KMS-11 (cell line): ENCODE measurements at regions not wholly inside any gene's neighbourhood (a gene's known extent, or its start where the extent isn't known, plus 50 kb on each side); places are given as distances from the start of the nearest gene placed in this dataset.

ENCODE experiments used
- H2AFZ ChIP-seq: fragments of 200-600 bp; sonication (generic); 2 replicates; pipeline ENCODE4 v1.6.1; 2016; ENCODE audit warnings: antibody characterized with exemption, mixed run types, low read depth
- H3K27ac ChIP-seq: fragments of 200-600 bp; sonication (generic); 2 replicates; pipeline ENCODE4 v1.6.1; 2016; ENCODE audit warnings: mild to moderate bottlenecking, mixed run types
- H3K27me3 ChIP-seq: fragments of 200-600 bp; sonication (generic); 2 replicates; pipeline ENCODE4 v1.6.1; 2017; ENCODE audit warnings: mild to moderate bottlenecking, low read depth, mixed run types, moderate library complexity; ENCODE audit not compliant: insufficient read depth
- H3K36me3 ChIP-seq: fragments of 200-600 bp; sonication (generic); 2 replicates; pipeline ENCODE4 v1.6.1; 2017; ENCODE audit warnings: mild to moderate bottlenecking, mixed run types; ENCODE audit not compliant: insufficient read depth
- H3K4me1 ChIP-seq: fragments of 200-600 bp; sonication (generic); 2 replicates; pipeline ENCODE4 v1.6.1; 2016; ENCODE audit warnings: mild to moderate bottlenecking, low read depth, mixed run types; ENCODE audit not compliant: poor library complexity, severe bottlenecking
- H3K4me2 ChIP-seq: fragments of 200-600 bp; sonication (generic); 2 replicates; pipeline ENCODE4 v1.7.0; 2016; ENCODE audit warnings: mild to moderate bottlenecking, mixed run types
- H3K4me3 ChIP-seq: fragments of 200-600 bp; sonication (generic); IDR thresholded peaks from 2 replicates; pipeline ENCODE4 v1.6.1; 2017; ENCODE audit warnings: low read depth, low read length, mixed read lengths; ENCODE audit not compliant: insufficient read depth
- H3K79me2 ChIP-seq: fragments of 200-600 bp; sonication (generic); 2 replicates; pipeline ENCODE4 v1.6.1; 2016; ENCODE audit warnings: low read depth, mixed run types; ENCODE audit not compliant: insufficient read depth
- H3K9ac ChIP-seq: fragments of 200-600 bp; sonication (generic); 2 replicates; pipeline ENCODE4 v1.6.1; 2016; ENCODE audit warnings: mild to moderate bottlenecking, mixed run types
- H4K20me1 ChIP-seq: fragments of 200-600 bp; sonication (generic); 2 replicates; pipeline ENCODE4 v1.6.1; 2016; ENCODE audit warnings: mild to moderate bottlenecking, mixed run types; ENCODE audit not compliant: insufficient read depth
- CTCF ChIP-seq: fragments of 200-600 bp; sonication (generic); conservative IDR thresholded peaks from 2 replicates; pipeline ENCODE4 v1.6.1; 2017; ENCODE audit warnings: low read depth, mild to moderate bottlenecking, antibody characterized with exemption, low read length, moderate library complexity, mixed read lengths

- no peak overlapping the region for H3K4me2 ChIP-seq
- no peak overlapping the region for H3K9ac ChIP-seq
- H2AFZ ChIP-seq = no peak overlapping the region
- no peak overlapping the region for H3K27ac ChIP-seq
- no peaks in the 10 kb centered on the region for H3K79me2 ChIP-seq
- H3K4me1 ChIP-seq = no peaks in the 10 kb centered on the region
- no peak for TF ChIP-seq CTCF
- H3K27me3 ChIP-seq = no peaks in the 10 kb centered on the region
- H3K36me3 ChIP-seq = no peaks in the 10 kb centered on the region
- no peaks in the 10 kb centered on the region for H4K20me1 ChIP-seq
- no peak overlapping the region for H3K4me3 ChIP-seq
These were observed 155.5 kb downstream of the GOLIM4 start for GRCh38 chr3:167940241-167940640.

GRCh38 chr3:167938516-167938915, 157.2 kb downstream of the GOLIM4 start:
- no peak overlapping the region for H3K27ac ChIP-seq
- H3K9ac ChIP-seq = no peak overlapping the region
- no peak for TF ChIP-seq CTCF
- H3K27me3 ChIP-seq = no peaks in the 10 kb centered on the region
- H2AFZ ChIP-seq = no peak overlapping the region
- H3K36me3 ChIP-seq = no peaks in the 10 kb centered on the region
- H3K4me2 ChIP-seq = no peak overlapping the region
- no peaks in the 10 kb centered on the region for H3K79me2 ChIP-seq
- H3K4me1 ChIP-seq = no peaks in the 10 kb centered on the region
- H3K4me3 ChIP-seq = no peak overlapping the region
- no peaks in the 10 kb centered on the region for H4K20me1 ChIP-seq

GRCh38 chr3:167936019-167936418, 159.7 kb downstream of the GOLIM4 start:
- no peaks in the 10 kb centered on the region for H3K79me2 ChIP-seq
- no peak for TF ChIP-seq CTCF
- H3K27me3 ChIP-seq = no peaks in the 10 kb centered on the region
- no peaks in the 10 kb centered on the region for H3K4me1 ChIP-seq
- no peak overlapping the region for H3K27ac ChIP-seq
- no peak overlapping the region for H2AFZ ChIP-seq
- H4K20me1 ChIP-seq = no peaks in the 10 kb centered on the region
- no peak overlapping the region for H3K4me3 ChIP-seq
- H3K9ac ChIP-seq = no peak overlapping the region
- no peak overlapping the region for H3K4me2 ChIP-seq
- H3K36me3 ChIP-seq = no peaks in the 10 kb centered on the region

GRCh38 chr3:167930453-167930852, 165.3 kb downstream of the GOLIM4 start:
- Histone ChIP-seq H3K4me1 (no peaks in the 10 kb centered on the region), H3K4me2 (no peak overlapping the region), H3K4me3 (no peak overlapping the region), H2AFZ (no peak overlapping the region), H3K27me3 (no peaks in the 10 kb centered on the region), H3K36me3 (no peaks in the 10 kb centered on the region), H3K27ac (no peak overlapping the region), H4K20me1 (no peaks in the 10 kb centered on the region), H3K9ac (no peak overlapping the region), H3K79me2 (no peaks in the 10 kb centered on the region)
- TF ChIP-seq CTCF = no peak

- Histone ChIP-seq H3K79me2 (no peaks in the 10 kb centered on the region), H4K20me1 (no peaks in the 10 kb centered on the region), H3K4me1 (no peaks in the 10 kb centered on the region), H3K27ac (no peak overlapping the region), H2AFZ (no peak overlapping the region), H3K27me3 (no peaks in the 10 kb centered on the region), H3K4me2 (no peak overlapping the region), H3K36me3 (no peaks in the 10 kb centered on the region), H3K9ac (no peak overlapping the region), H3K4me3 (no peak overlapping the region)
- no peak for TF ChIP-seq CTCF
These were observed 165.8 kb downstream of the GOLIM4 start for GRCh38 chr3:167929968-167930367.
